ENCODE measurements at regions not wholly inside any gene's neighbourhood (a gene's known extent, or its start where the extent isn't known, plus 50 kb on each side); places are given as distances from the start of the nearest gene placed in this dataset.

- TF ChIP-seq CTCF (IDR thresholded peaks at IDR 0.05; ENCODE audit: low read length) (no peak), EZH2 (IDR thresholded peaks at IDR 0.05; ENCODE audit: borderline replicate concordance, low read length) (no peak)
These were observed 259.0 kb upstream of the REG3G start for GRCh38 chr2:78766459-78766858.

Measured in OCI-LY1 (cell line).